Naive thymus-derived CD4-positive, alpha-beta T cell (primary cell): ENCODE measurements at regions not wholly inside any gene's neighbourhood (a gene's known extent, or its start where the extent isn't known, plus 50 kb on each side); places are given as distances from the start of the nearest gene placed in this dataset.

Experiments
- ATAC-seq: fragments of 150-1000 bp; cut with Tn5 transposase; 2 replicates; pipeline ENCODE4 v1.10.0; 2021; ENCODE audit warnings: mild to moderate bottlenecking, moderate library complexity
- CTCF ChIA-PET: fragments of 350-600 bp; sonication (Branson Sonifier 250); formaldehyde crosslinking; loops from one replicate; lab custom pipeline; 2021; ENCODE audit warnings: antibody characterized with exemption; lab: Charles Lee
- POLR2A ChIA-PET: fragments of 350-600 bp; sonication (Branson Sonifier 250); formaldehyde crosslinking; loops from one replicate; lab custom pipeline; 2021; ENCODE audit warnings: antibody characterized with exemption, inconsistent platforms; lab: Charles Lee
- DNase-seq, 9 donors: peaks; one replicate each; pipeline versions ENCODE4 v3.0.0 to v3.0.0-alpha.2; 2020 to 2022; ENCODE audit warnings: mixed read lengths in 1 of 9
- H3K27ac ChIP-seq: one replicate; pipeline ENCODE4 v1.7.0; 2013; ENCODE audit warnings: mild to moderate bottlenecking, low read depth, low read length, moderate library complexity
- H3K27me3 ChIP-seq, 2 donors: one replicate each; pipeline ENCODE4 v1.7.0; 2013; ENCODE audit warnings: low read length in 2 of 2, mild to moderate bottlenecking in 2 of 2, moderate library complexity in 2 of 2; ENCODE audit not compliant: control insufficient read depth in 2 of 2, insufficient read depth in 2 of 2
- H3K36me3 ChIP-seq, 3 experiments: 1 replicate in 2 of 3; 2 replicates in 1 of 3; pipeline ENCODE4 v1.7.0; 2013; ENCODE audit warnings: low read length in 3 of 3, mild to moderate bottlenecking in 3 of 3, moderate library complexity in 1 of 3; ENCODE audit not compliant: insufficient read depth in 3 of 3, control insufficient read depth in 2 of 3
- H3K4me1 ChIP-seq, 2 donors: one replicate each; pipeline ENCODE4 v1.7.0; 2013; ENCODE audit warnings: low read length in 2 of 2, mild to moderate bottlenecking in 2 of 2, moderate library complexity in 1 of 2; ENCODE audit not compliant: control insufficient read depth in 2 of 2, insufficient read depth in 2 of 2
- H3K4me3 ChIP-seq: 2 replicates; pipeline ENCODE4 v1.7.0; 2013; ENCODE audit warnings: mild to moderate bottlenecking, low read length
- H3K9me3 ChIP-seq, 3 experiments: 1 replicate in 2 of 3; 2 replicates in 1 of 3; pipeline ENCODE4 v1.7.0; 2013; ENCODE audit warnings: low read length in 3 of 3; ENCODE audit not compliant: control insufficient read depth in 2 of 3
- H3K27ac Mint-ChIP-seq, 9 donors: one replicate each; pipeline ENCODE4 v1.8.0; 2020 to 2022; ENCODE audit warnings: mixed read lengths in 9 of 9, mild to moderate bottlenecking in 8 of 9, moderate library complexity in 5 of 9, inconsistent platforms in 2 of 9
- H3K27me3 Mint-ChIP-seq, 5 donors: one replicate each; pipeline ENCODE4 v1.8.0; 2021 to 2022; ENCODE audit warnings: mixed read lengths in 5 of 5, mild to moderate bottlenecking in 1 of 5
- H3K36me3 Mint-ChIP-seq, 5 donors: one replicate each; pipeline ENCODE4 v1.8.0; 2020 to 2022; ENCODE audit warnings: mixed read lengths in 5 of 5, mild to moderate bottlenecking in 3 of 5, inconsistent platforms in 1 of 5
- H3K4me1 Mint-ChIP-seq, 7 donors: one replicate each; pipeline ENCODE4 v1.8.0; 2020 to 2022; ENCODE audit warnings: mixed read lengths in 7 of 7, mild to moderate bottlenecking in 3 of 7, inconsistent platforms in 1 of 7
- H3K4me3 Mint-ChIP-seq, 10 donors: one replicate each; pipeline ENCODE4 v1.8.0; 2020 to 2022; ENCODE audit warnings: mild to moderate bottlenecking in 10 of 10, mixed read lengths in 10 of 10, moderate library complexity in 6 of 10, inconsistent platforms in 2 of 10
- H3K9me3 Mint-ChIP-seq, 11 donors: one replicate each; pipeline ENCODE4 v1.8.0; 2020 to 2022; ENCODE audit warnings: mixed read lengths in 11 of 11, mild to moderate bottlenecking in 4 of 11, inconsistent platforms in 1 of 11, moderate library complexity in 1 of 11
- intact Hi-C, 2 donors: fragments of 100-400 bp; cut with micrococcal nuclease; formaldehyde crosslinking; loops; one replicate each; pipeline ENCODE4 v1.15.1; 2023

- Histone ChIP-seq H3K9me3 (no peaks in the 10 kb centered on the region), H3K36me3 (no peaks in the 10 kb centered on the region), H3K4me3 (no peak overlapping the region), H3K27me3 (no peaks in the 10 kb centered on the region), H3K4me1 (peaks cover 0 to 4% of the 10 kb centered on the region in 2 donors), H3K27ac (no peak overlapping the region)
- intact Hi-C loops, result loop anchor here (1.0 to 10.0 kb wide), 8 partner anchors 12 to 486 kb away; no protein-coding TSS in a partner anchor
- ATAC-seq, result peak; percentile 76
- H3K9me3 Mint-ChIP-seq, result no peaks in the 10 kb centered on the region
- POLR2A ChIA-PET, result interaction anchor here (0.7 to 2.1 kb wide), 6 partner anchors 9 to 19 kb away, joined by 3 to 9 read pairs (median 4); no protein-coding TSS in a partner anchor
- H3K36me3 Mint-ChIP-seq, result no peaks in the 10 kb centered on the region
- peaks cover 2 to 40% (median 36%) of the 10 kb centered on the region in 7 donors for H3K4me1 Mint-ChIP-seq
- no peaks in the 10 kb centered on the region for H3K27me3 Mint-ChIP-seq
- peak overlapping the region; percentile 60 to 87 (median 75) for H3K27ac Mint-ChIP-seq
- DNase-seq, result peak in 6 of 9 donors; percentile 37 to 62 (median 52)
- CTCF ChIA-PET, result interaction anchor here (1.0 to 2.4 kb wide), 6 partner anchors 14 to 486 kb away, joined by 3 to 16 read pairs (median 4); no protein-coding TSS in a partner anchor
- H3K4me3 Mint-ChIP-seq, result peak overlapping the region; percentile 41 to 76 (median 62)
Measured at GRCh38 chr14:22084393-22085281, 411.0 kb upstream of the OR4E1 start.

GRCh38 chr14:22081337-22081736 is 407.7 kb upstream of the OR4E1 start:
- Histone ChIP-seq H3K27me3 (no peaks in the 10 kb centered on the region), H3K9me3 (no peaks in the 10 kb centered on the region), H3K36me3 (no peaks in the 10 kb centered on the region), H3K4me3 (no peak overlapping the region), H3K4me1 (peaks cover 0 to 13% of the 10 kb centered on the region in 2 donors), H3K27ac (no peak overlapping the region)
- peak overlapping the region; percentile 41 to 82 (median 68) for H3K4me3 Mint-ChIP-seq
- H3K27me3 Mint-ChIP-seq, result no peaks in the 10 kb centered on the region
- peaks cover 2 to 55% (median 47%) of the 10 kb centered on the region in 7 donors for H3K4me1 Mint-ChIP-seq
- DNase-seq, result peak in 5 of 9 donors; percentile 38 to 56 (median 47)
- peaks cover 0 to 4% (median 0%) of the 10 kb centered on the region in 11 donors for H3K9me3 Mint-ChIP-seq
- peaks cover 0 to 3% (median 0%) of the 10 kb centered on the region in 5 donors for H3K36me3 Mint-ChIP-seq
- ChIA-PET POLR2A (no interaction called here), CTCF (no interaction called here)
- peak overlapping the region; percentile 48 to 89 (median 63) for H3K27ac Mint-ChIP-seq
- intact Hi-C loops, result loop anchor here (1.0 to 10.0 kb wide), 4 partner anchors 10 to 167 kb away; no protein-coding TSS in a partner anchor
- peak; percentile 52 for ATAC-seq

- H3K36me3 ChIP-seq, result no peaks in the 10 kb centered on the region
- Mint-ChIP-seq H3K9me3 (peaks cover 0 to 4% (median 0%) of the 10 kb centered on the region in 11 donors), H3K36me3 (peaks cover 0 to 3% (median 0%) of the 10 kb centered on the region in 5 donors), H3K27me3 (no peaks in the 10 kb centered on the region), H3K27ac (no peak overlapping the region), H3K4me1 (peaks cover 1 to 56% (median 47%) of the 10 kb centered on the region in 7 donors), H3K4me3 (no peak overlapping the region)
- no peak overlapping the region for H3K27ac ChIP-seq
- POLR2A ChIA-PET, result interaction anchor here (0.8 to 1.2 kb wide), 3 partner anchors 8 to 14 kb away, joined by 3 read pairs; no protein-coding TSS in a partner anchor
- intact Hi-C loops, result loop anchor here (5.0 to 10.0 kb wide), 3 partner anchors 32 to 165 kb away; no protein-coding TSS in a partner anchor
- ATAC-seq, result no peak
- H3K27me3 ChIP-seq, result no peaks in the 10 kb centered on the region
- no peak for DNase-seq
- CTCF ChIA-PET, result interaction anchor here (1.2 to 2.3 kb wide), 2 partner anchors 9 to 20 kb away, joined by 4 to 9 read pairs; no protein-coding TSS in a partner anchor
- no peaks in the 10 kb centered on the region for H3K9me3 ChIP-seq
- H3K4me3 ChIP-seq, result no peak overlapping the region
- H3K4me1 ChIP-seq, result peaks cover 0 to 22% of the 10 kb centered on the region in 2 donors
Measured at GRCh38 chr14:22079766-22080165, 406.1 kb upstream of the OR4E1 start.

GRCh38 chr14:22073801-22074200 is 400.2 kb upstream of the OR4E1 start:
- intact Hi-C loops, result loop anchor here in 1 of 2 donors (5.0 kb wide), 1 partner anchor 34 kb away; no protein-coding TSS in a partner anchor
- ATAC-seq, result no peak
- Histone ChIP-seq H3K4me1 (peaks cover 9 to 18% of the 10 kb centered on the region in 2 donors), H3K27ac (no peak overlapping the region), H3K36me3 (no peaks in the 10 kb centered on the region), H3K4me3 (no peak overlapping the region), H3K27me3 (no peaks in the 10 kb centered on the region), H3K9me3 (no peaks in the 10 kb centered on the region)
- no peak for DNase-seq
- Mint-ChIP-seq H3K9me3 (peaks cover 0 to 10% (median 2%) of the 10 kb centered on the region in 11 donors), H3K4me1 (peaks cover 8 to 66% (median 53%) of the 10 kb centered on the region in 7 donors), H3K36me3 (peaks cover 0 to 7% (median 0%) of the 10 kb centered on the region in 5 donors), H3K27me3 (no peaks in the 10 kb centered on the region), H3K27ac (peak overlapping the region in 6 of 9 donors; percentile 46 to 94 (median 71)), H3K4me3 (peak overlapping the region in 7 of 10 donors; percentile 38 to 81 (median 53))
- CTCF ChIA-PET, result no interaction called here
- POLR2A ChIA-PET, result interaction anchor here (0.8 to 1.0 kb wide), 2 partner anchors 11 to 29 kb away, joined by 3 to 4 read pairs; no protein-coding TSS in a partner anchor

- no peaks in the 10 kb centered on the region for H3K27me3 Mint-ChIP-seq
- Histone ChIP-seq H3K4me1 (peaks cover 9 to 12% of the 10 kb centered on the region in 2 donors), H3K27ac (peak overlapping the region; percentile 63), H3K36me3 (no peaks in the 10 kb centered on the region), H3K27me3 (no peaks in the 10 kb centered on the region), H3K9me3 (no peaks in the 10 kb centered on the region), H3K4me3 (peak overlapping the region; percentile 83)
- ATAC-seq (peak; percentile 88), DNase-seq (peak in 8 of 9 donors; percentile 39 to 81 (median 74))
- H3K9me3 Mint-ChIP-seq, result peaks cover 0 to 7% (median 2%) of the 10 kb centered on the region in 11 donors
- peak overlapping the region; percentile 90 to 97 (median 93) for H3K4me3 Mint-ChIP-seq
- intact Hi-C loops, result loop anchor here (1.0 to 5.0 kb wide), 3 partner anchors 10 to 36 kb away; no protein-coding TSS in a partner anchor
- POLR2A ChIA-PET, result interaction anchor here (0.6 to 3.5 kb wide), 18 partner anchors 9 to 793 kb away, joined by 3 to 25 read pairs (median 4); no protein-coding TSS in a partner anchor
- peaks cover 0 to 5% (median 0%) of the 10 kb centered on the region in 5 donors for H3K36me3 Mint-ChIP-seq
- peak overlapping the region; percentile 90 to 97 (median 95) for H3K27ac Mint-ChIP-seq
- CTCF ChIA-PET, result interaction anchor here (0.6 to 1.7 kb wide), 10 partner anchors 9 to 891 kb away, joined by 3 to 10 read pairs (median 4); no protein-coding TSS in a partner anchor
- H3K4me1 Mint-ChIP-seq, result peaks cover 12 to 63% (median 53%) of the 10 kb centered on the region in 7 donors
Measured at GRCh38 chr14:22071006-22071405, 397.4 kb upstream of the OR4E1 start.
